ENCODE measurements at regions not wholly inside any gene's neighbourhood (a gene's known extent, or its start where the extent isn't known, plus 50 kb on each side); places are given as distances from the start of the nearest gene placed in this dataset.

GRCh38 chr18:8498905-8499304 is 110.3 kb upstream of the RAB12 start:
- H3K36me3 ChIP-seq (ENCODE audit: control insufficient read depth, insufficient read depth, low read length): no peaks in the 10 kb centered on the region
- Mint-ChIP-seq H3K9me3 (no peaks in the 10 kb centered on the region), H3K4me1 (no peaks in the 10 kb centered on the region), H3K27ac (no peak overlapping the region), H3K27me3 (ENCODE audit: low read depth in 2 of 2) (peaks cover 0 to 13% of the 10 kb centered on the region in 2 donors), H3K4me3 (no peak overlapping the region), H3K36me3 (no peaks in the 10 kb centered on the region)
- H3K4me1 ChIP-seq (ENCODE audit: control insufficient read depth, insufficient read depth, low read length): no peaks in the 10 kb centered on the region
- H3K27ac ChIP-seq (ENCODE audit: low read length): no peak overlapping the region
- WGBS (ENCODE audit: insufficient coverage): 89% methylated on average over 4 of the region's 4 CpGs
- DNase-seq (no peak), ATAC-seq (no peak)
- H3K4me3 ChIP-seq (ENCODE audit: low read length): no peak overlapping the region
- TF ChIP-seq CTCF (IDR thresholded peaks at IDR 0.05): no peak
- no peaks in the 10 kb centered on the region for H3K9me3 ChIP-seq (ENCODE audit: control insufficient read depth, insufficient read depth, low read length)
- intact Hi-C loops (cut with micrococcal nuclease): no loop called here
- H3K27me3 ChIP-seq (ENCODE audit: control insufficient read depth, insufficient read depth, low read length): no peaks in the 10 kb centered on the region

- Mint-ChIP-seq H3K36me3 (no peaks in the 10 kb centered on the region), H3K4me3 (no peak overlapping the region), H3K4me1 (no peaks in the 10 kb centered on the region), H3K27ac (no peak overlapping the region), H3K27me3 (ENCODE audit: low read depth in 2 of 2) (peaks cover 0 to 11% of the 10 kb centered on the region in 2 donors), H3K9me3 (no peaks in the 10 kb centered on the region)
- Histone ChIP-seq H3K27ac (ENCODE audit: low read length) (no peak overlapping the region), H3K4me3 (ENCODE audit: low read length) (no peak overlapping the region), H3K36me3 (ENCODE audit: control insufficient read depth, insufficient read depth, low read length) (no peaks in the 10 kb centered on the region), H3K9me3 (ENCODE audit: control insufficient read depth, insufficient read depth, low read length) (no peaks in the 10 kb centered on the region), H3K4me1 (ENCODE audit: control insufficient read depth, insufficient read depth, low read length) (no peaks in the 10 kb centered on the region), H3K27me3 (ENCODE audit: control insufficient read depth, insufficient read depth, low read length) (no peaks in the 10 kb centered on the region)
- 81% methylated on average over 8 of the region's 8 CpGs for WGBS (ENCODE audit: insufficient coverage)
- intact Hi-C loops (cut with micrococcal nuclease): no loop called here
- TF ChIP-seq CTCF (IDR thresholded peaks at IDR 0.05): no peak
- ATAC-seq (no peak), DNase-seq (no peak)
Measured at GRCh38 chr18:8499810-8500675, 109.2 kb upstream of the RAB12 start.

GRCh38 chr18:8501044-8501443 is 108.2 kb upstream of the RAB12 start:
- TF ChIP-seq CTCF (IDR thresholded peaks at IDR 0.05): no peak
- Mint-ChIP-seq H3K4me3 (no peak overlapping the region), H3K27ac (no peak overlapping the region), H3K9me3 (no peaks in the 10 kb centered on the region), H3K36me3 (no peaks in the 10 kb centered on the region), H3K27me3 (ENCODE audit: low read depth in 2 of 2) (peaks cover 0 to 7% of the 10 kb centered on the region in 2 donors), H3K4me1 (no peaks in the 10 kb centered on the region)
- DNase-seq (no peak), ATAC-seq (no peak)
- intact Hi-C loops (cut with micrococcal nuclease): no loop called here
- H3K4me1 ChIP-seq (ENCODE audit: control insufficient read depth, insufficient read depth, low read length): no peaks in the 10 kb centered on the region
- no peaks in the 10 kb centered on the region for H3K27me3 ChIP-seq (ENCODE audit: control insufficient read depth, insufficient read depth, low read length)
- H3K36me3 ChIP-seq (ENCODE audit: control insufficient read depth, insufficient read depth, low read length): no peaks in the 10 kb centered on the region
- H3K9me3 ChIP-seq (ENCODE audit: control insufficient read depth, insufficient read depth, low read length): no peaks in the 10 kb centered on the region
- no peak overlapping the region for H3K4me3 ChIP-seq (ENCODE audit: low read length)
- H3K27ac ChIP-seq (ENCODE audit: low read length): no peak overlapping the region
- WGBS (ENCODE audit: insufficient coverage): 82% methylated on average over 12 of the region's 12 CpGs

DNA sequence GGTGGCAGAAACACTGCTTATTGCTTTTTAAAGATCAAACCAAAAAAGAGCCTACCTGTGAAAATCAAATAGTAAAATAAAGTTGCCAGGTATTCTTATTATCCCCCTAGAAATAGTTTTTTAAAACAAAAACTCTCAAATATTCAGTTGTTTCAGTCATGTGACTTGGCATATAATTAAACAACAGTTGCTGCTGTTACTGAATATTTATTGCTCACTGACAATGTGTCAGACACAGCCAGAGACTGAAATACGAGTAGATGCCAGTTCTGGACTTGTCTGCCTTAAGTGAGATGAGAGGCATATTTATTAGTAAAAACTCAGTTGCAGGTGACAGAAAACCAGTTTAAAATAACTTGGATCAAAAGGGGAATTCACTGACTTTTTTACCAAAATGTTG is 106.0 kb upstream of the RAB12 start:
- peaks cover 0 to 7% of the 10 kb centered on the region in 2 donors for H3K27me3 Mint-ChIP-seq (ENCODE audit: low read depth in 2 of 2)
- no peaks in the 10 kb centered on the region for H3K36me3 Mint-ChIP-seq
- no peaks in the 10 kb centered on the region for H3K4me1 Mint-ChIP-seq
- intact Hi-C loops (cut with micrococcal nuclease): no loop called here
- Histone ChIP-seq H3K4me1 (ENCODE audit: control insufficient read depth, insufficient read depth, low read length) (no peaks in the 10 kb centered on the region), H3K4me3 (ENCODE audit: low read length) (no peak overlapping the region), H3K9me3 (ENCODE audit: control insufficient read depth, insufficient read depth, low read length) (no peaks in the 10 kb centered on the region), H3K27ac (ENCODE audit: low read length) (no peak overlapping the region), H3K36me3 (ENCODE audit: control insufficient read depth, insufficient read depth, low read length) (no peaks in the 10 kb centered on the region), H3K27me3 (ENCODE audit: control insufficient read depth, insufficient read depth, low read length) (no peaks in the 10 kb centered on the region)
- ATAC-seq: no peak
- 86% methylated on average over 1 of the region's 1 CpG for WGBS (ENCODE audit: insufficient coverage)
- no peaks in the 10 kb centered on the region for H3K9me3 Mint-ChIP-seq
- DNase-seq: no peak
- no peak for TF ChIP-seq CTCF (IDR thresholded peaks at IDR 0.05)
- H3K4me3 Mint-ChIP-seq: no peak overlapping the region
- no peak overlapping the region for H3K27ac Mint-ChIP-seq
